SJSA1 (cell line): ENCODE measurements at regions not wholly inside any gene's neighbourhood (a gene's known extent, or its start where the extent isn't known, plus 50 kb on each side); places are given as distances from the start of the nearest gene placed in this dataset.
"Not testable (repeated sequence)": the region's sequence is repeated elsewhere in the genome, so short reads cannot be mapped to it uniquely, and the experiment has no call there.

Source experiments
- DNase-seq, 2 experiments: peaks; one replicate each; pipeline ENCODE4 v3.0.0-alpha.2; 2015 to 2020; ENCODE audit warnings: low spot score in 2 of 2, low read depth in 1 of 2
- H3K27ac ChIP-seq: fragments of 250-450 bp; sonication (Bioruptor Pico); 2 replicates; pipeline ENCODE4 v1.5.1; 2020; ENCODE audit warnings: mild to moderate bottlenecking, moderate library complexity
- H3K27me3 ChIP-seq: fragments of 250-450 bp; sonication (Bioruptor Pico); replicated peaks from 2 replicates; pipeline ENCODE4 v1.5.1; 2020; ENCODE audit warnings: mild to moderate bottlenecking, moderate library complexity
- H3K36me3 ChIP-seq: fragments of 250-450 bp; sonication (Bioruptor Pico); 2 replicates; pipeline ENCODE4 v1.5.1; 2020; ENCODE audit warnings: mild to moderate bottlenecking
- H3K4me1 ChIP-seq: fragments of 250-450 bp; sonication (Bioruptor Pico); replicated peaks from 2 replicates; pipeline ENCODE4 v1.6.1; 2021; ENCODE audit warnings: mild to moderate bottlenecking
- H3K4me3 ChIP-seq: fragments of 250-450 bp; sonication (Bioruptor Pico); 2 replicates; pipeline ENCODE4 v1.5.1; 2020; ENCODE audit warnings: mild to moderate bottlenecking
- H3K9me3 ChIP-seq: fragments of 250-450 bp; sonication (Bioruptor Pico); replicated peaks from 2 replicates; pipeline ENCODE4 v1.5.1; 2020; ENCODE audit warnings: mild to moderate bottlenecking

DNA sequence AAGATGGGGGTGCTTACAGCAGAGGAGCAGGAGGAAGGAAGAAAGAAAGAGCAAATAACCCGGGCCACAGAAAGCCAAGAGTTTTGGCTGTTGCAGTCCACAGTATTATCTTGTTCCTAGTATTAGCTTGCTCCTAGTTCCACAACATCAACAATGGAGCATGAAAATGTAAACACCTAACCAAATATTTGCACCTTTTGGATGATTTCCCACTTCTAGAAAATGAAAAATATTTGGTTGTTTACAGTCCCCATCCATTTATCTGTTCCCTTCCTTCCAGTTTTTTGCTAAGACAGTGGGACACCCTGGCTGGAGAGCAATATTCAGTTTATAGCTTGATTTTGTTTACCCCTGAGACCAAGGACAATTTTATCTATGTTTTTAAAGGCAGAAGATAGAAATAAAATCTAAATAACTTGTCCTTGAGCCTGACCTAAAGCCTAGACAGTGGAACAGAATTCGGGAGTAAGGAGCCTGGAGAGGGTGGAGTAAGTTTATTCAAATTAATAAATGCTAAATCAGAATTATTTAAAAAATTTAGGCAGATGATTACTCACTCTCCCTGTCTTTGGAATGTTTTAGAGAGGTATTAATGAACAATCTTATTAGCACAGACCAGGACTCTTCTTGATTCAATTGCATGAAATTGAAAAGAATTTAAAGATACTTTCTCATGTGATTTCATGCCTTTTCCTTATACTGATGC, 51.6 kb downstream of the RESF1 start:
- Histone ChIP-seq H3K9me3 (no peaks in the 10 kb centered on the region), H3K4me1 (no peaks in the 10 kb centered on the region), H3K27me3 (no peaks in the 10 kb centered on the region), H3K4me3 (no peak overlapping the region), H3K36me3 (no peaks in the 10 kb centered on the region), H3K27ac (no peak overlapping the region)
- DNase-seq: no peak

DNA sequence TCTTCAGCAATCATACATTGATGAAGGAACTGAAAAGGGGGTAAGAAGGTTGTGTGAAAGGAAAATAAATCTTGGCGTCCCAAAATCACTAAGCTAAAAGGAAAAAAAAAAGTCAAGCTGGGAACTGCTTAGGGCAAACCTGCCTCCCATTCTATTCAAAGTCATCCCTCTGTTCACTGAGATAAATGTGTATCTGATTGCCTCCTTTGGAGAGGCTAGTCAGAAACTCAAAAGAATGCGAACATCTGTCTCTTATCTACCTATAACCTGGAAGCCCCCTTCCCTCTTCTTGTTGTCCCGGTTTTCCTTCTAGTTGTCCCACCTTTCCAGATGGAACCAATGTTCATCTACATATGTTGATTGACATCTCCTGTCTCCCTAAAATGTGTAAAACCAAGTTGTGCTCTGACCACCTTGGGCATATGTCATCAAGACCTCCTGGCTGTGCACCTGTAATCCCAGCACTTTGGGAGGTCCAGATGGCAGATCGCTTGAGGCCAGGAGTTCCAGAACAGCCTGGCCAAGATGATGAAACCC, 53.1 kb downstream of the RESF1 start:
- Histone ChIP-seq H3K27ac (no peak overlapping the region), H3K4me1 (no peaks in the 10 kb centered on the region), H3K9me3 (no peaks in the 10 kb centered on the region), H3K27me3 (no peaks in the 10 kb centered on the region), H3K4me3 (no peak overlapping the region), H3K36me3 (no peaks in the 10 kb centered on the region)
- DNase-seq: no peak

DNA sequence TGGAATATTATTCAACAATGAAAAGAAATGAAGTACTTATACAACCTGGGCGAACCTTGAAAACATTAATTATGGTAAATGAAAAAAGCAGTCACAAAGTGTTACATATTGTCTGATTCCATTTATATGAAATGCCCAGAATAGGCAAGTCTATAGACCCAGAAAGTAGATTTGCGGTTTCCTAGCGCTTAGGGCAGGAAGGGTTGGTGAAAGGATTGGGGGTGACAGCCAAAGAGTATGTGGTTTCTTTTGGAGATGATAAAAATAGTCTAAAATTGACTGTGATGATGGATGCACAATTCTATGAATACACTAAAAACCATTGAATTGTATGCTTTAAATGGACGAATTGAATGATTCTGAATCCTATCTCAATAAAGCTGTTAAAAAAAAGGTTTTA, 55.8 kb downstream of the RESF1 start:
- no peaks in the 10 kb centered on the region for H3K9me3 ChIP-seq
- no peaks in the 10 kb centered on the region for H3K4me1 ChIP-seq
- H3K27ac ChIP-seq: no peak overlapping the region
- no peaks in the 10 kb centered on the region for H3K36me3 ChIP-seq
- DNase-seq: no peak
- H3K27me3 ChIP-seq: no peaks in the 10 kb centered on the region
- no peak overlapping the region for H3K4me3 ChIP-seq

DNA sequence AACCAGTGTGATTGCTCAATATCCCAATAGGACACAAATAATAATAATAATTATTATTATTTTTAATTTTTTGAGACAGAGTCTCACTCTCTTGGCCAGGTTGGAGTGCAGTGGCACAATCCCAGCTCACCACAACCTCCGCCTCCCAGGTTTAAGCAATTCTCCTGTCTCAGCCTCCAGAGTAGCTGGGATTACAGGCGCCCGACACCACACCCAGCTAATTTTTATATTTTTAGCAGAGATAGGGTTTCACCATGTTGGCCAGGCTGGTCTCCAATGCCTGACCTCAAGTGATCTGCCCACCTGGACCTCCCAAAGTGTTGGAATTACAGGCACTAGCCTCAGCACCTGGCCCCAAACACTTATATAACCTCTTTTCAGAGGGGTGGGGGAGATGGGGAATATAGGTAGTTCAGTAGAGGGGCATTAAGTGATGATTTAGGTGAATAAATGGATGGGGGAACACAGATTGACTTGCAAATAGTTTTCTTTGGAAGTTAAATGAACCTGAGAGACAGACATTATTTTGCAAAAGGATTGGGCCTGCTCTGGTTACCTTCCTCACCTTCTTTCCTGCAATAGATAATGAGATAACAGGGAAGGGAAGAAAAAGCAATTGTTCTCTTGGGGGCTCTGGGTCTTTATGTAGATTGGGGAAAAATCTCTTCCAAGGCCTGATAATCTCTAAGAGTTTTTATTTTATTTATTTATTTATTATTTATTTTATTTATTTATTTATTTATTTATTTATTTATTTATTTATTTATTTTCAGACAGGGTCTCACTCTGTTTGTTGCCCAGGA, 57.7 kb downstream of the RESF1 start:
- H3K4me1 ChIP-seq: no peaks in the 10 kb centered on the region
- H3K36me3 ChIP-seq: no peaks in the 10 kb centered on the region
- H3K4me3 ChIP-seq: no peak overlapping the region
- no peak for DNase-seq
- no peaks in the 10 kb centered on the region for H3K27me3 ChIP-seq
- H3K9me3 ChIP-seq: no peaks in the 10 kb centered on the region
- no peak overlapping the region for H3K27ac ChIP-seq

DNA sequence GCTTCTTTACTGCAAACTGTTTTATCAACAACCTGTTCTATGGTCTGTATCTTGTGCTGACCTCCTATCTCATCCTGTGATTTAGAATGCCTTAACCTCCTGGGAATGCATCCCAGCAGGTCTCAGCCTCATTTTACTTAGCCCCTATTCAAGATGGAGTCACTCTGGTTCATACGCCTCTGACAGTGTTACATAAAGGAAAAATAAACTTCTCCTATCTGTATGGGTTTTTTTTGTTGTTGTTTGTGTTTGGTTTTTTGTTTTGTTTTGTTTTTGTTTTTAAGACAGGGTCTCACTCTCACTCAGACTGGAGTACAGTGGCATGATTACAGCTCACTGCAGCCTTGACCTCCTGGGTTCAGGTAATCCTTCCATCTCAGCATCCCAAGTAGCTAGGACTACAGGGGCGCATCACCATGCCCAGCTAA, 62.1 kb downstream of the RESF1 start:
- H3K4me3 ChIP-seq: no peak overlapping the region
- H3K9me3 ChIP-seq: no peaks in the 10 kb centered on the region
- H3K27ac ChIP-seq: no peak overlapping the region
- no peaks in the 10 kb centered on the region for H3K36me3 ChIP-seq
- DNase-seq: no peak
- no peaks in the 10 kb centered on the region for H3K27me3 ChIP-seq
- H3K4me1 ChIP-seq: no peaks in the 10 kb centered on the region

DNA sequence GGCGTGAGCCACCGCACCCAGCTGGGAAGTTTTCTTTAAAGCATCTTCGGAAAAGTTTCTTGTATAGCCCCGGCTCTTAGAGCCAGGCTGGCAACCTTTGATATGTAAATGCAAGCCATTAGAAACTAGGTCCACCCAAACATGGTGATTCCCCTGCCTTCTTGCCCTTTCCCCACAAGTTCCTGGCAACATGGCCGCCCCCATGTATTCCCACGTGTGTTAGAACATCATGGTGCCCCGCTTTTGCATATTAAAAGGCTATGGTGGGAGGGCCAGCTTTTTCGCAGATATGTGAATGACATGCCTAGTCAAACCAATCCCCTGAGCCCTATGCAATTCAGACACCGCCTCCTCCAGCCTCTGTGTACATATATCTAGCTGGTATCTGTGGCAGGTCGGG, 63.2 kb downstream of the RESF1 start:
- H3K4me1 ChIP-seq, H3K4me3 ChIP-seq, H3K36me3 ChIP-seq, DNase-seq, H3K9me3 ChIP-seq, H3K27ac ChIP-seq, H3K27me3 ChIP-seq: not testable (repeated sequence)

DNA sequence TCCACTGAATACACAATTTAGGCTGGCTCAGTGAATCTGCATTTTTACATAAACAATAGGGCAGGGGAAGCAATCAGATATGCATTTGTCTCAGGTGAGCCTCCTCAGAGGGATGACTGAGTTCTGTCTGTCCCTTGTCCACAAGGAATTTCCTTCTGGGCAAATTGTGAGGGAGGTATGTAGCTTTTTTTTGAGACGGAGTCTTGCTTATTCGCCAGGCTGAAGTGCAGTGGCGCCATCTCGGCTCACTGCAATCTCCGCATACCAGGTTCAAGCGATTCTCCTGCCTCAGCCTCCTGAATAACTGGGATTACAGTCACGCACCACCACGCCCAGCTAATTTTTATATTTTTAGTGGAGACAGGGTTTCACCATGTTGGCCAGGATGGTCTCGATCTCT, 64.6 kb downstream of the RESF1 start:
- not testable (repeated sequence) for H3K9me3 ChIP-seq, H3K36me3 ChIP-seq, H3K27me3 ChIP-seq, H3K27ac ChIP-seq, H3K4me1 ChIP-seq, H3K4me3 ChIP-seq, DNase-seq

DNA sequence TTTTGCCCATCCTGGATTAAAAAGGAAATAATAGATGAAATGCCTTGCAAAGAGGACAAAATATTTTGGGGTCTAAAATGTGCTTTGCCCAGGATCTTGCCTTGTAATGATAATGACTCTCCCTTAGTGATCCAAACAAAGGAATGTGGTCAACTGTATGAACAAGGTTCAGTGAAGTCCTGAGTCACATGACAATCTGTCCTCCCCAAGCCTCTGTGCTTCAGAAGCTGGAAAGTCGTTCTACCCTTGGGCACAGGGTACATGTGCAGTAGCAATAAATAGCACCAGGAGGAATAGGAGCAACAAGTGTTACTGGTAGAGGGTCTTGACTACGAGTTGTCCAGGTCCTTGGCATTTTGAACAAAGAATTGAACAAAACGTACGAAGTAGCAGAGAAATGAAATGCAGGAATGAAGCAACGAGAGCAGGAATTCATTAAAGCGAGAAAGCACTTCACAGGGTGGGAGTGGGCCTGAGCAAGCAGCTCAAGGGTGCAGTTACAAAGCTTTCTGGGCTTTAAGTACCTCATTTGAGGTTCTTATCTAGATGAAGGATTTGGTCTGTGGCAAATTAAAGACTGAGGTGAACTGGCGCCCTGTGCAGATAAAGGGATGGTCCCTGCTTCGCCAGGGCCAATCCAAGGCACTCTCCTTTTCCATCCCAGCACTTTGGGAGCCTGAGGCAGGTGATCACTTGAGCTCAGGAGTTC, 65.8 kb downstream of the RESF1 start:
- H3K27me3 ChIP-seq: peaks cover 2% of the 10 kb centered on the region; the same call in 1 of the 2 replicates
- no peaks in the 10 kb centered on the region for H3K4me1 ChIP-seq
- H3K4me3 ChIP-seq: no peak overlapping the region
- no peaks in the 10 kb centered on the region for H3K36me3 ChIP-seq
- DNase-seq: no peak
- H3K27ac ChIP-seq: no peak overlapping the region
- no peaks in the 10 kb centered on the region for H3K9me3 ChIP-seq

DNA sequence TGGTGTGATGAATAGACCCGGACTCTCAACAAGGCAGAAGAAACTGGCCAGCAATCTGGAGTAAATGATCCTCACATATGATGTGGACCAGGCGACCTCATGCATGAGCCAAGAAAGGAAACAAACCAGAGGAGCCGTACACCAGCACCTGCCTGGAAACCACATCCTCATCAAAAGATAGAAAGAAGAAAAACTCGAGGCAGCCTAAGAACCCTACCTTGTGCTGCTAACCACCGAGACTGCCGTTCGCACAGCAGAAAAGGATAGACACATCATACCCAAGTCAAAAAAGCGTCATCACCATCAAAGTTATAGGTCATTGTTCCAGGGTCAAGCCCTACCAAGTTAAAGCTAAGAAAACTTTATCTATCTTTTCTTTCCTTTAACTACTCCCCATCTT, 66.7 kb downstream of the RESF1 start:
- Histone ChIP-seq H3K4me1 (no peaks in the 10 kb centered on the region), H3K27ac (no peak overlapping the region), H3K36me3 (no peaks in the 10 kb centered on the region), H3K4me3 (no peak overlapping the region), H3K27me3 (peaks cover 2% of the 10 kb centered on the region; the same call in 1 of the 2 replicates), H3K9me3 (no peaks in the 10 kb centered on the region)
- no peak for DNase-seq

DNA sequence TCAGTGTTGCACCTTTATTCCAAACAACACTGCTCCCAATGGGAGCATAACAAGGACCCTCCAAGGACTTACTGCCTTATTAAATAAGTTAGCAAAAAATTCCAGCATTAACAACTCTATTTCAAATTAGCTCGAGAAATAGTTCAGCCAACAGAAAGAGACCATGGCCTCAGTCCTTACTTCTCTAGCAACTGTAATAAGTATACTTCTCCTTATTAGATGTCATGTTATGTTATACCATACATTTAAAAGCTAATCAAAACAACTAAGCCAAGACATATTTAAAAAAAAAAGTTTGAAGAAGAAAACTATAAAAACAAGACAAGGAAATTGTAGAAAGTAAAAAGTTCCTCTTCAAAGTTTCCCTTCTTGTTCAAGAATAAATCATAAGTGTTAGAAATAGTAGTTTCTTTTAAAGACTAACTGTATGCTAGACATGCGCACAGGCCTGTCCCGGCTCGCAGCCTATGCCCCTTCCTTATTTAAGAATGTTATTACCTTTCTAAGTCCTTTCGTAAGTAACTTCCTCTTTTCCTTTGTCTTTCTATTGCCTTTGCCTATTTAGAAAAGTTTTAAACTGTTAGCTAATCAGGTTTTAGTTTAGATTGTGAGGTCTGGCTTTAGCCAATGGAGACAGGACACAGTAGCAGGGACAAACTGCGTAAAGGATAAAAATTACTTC, 68.6 kb downstream of the RESF1 start:
- peaks cover 2% of the 10 kb centered on the region; the same call in 1 of the 2 replicates for H3K27me3 ChIP-seq
- H3K4me1 ChIP-seq: no peaks in the 10 kb centered on the region
- no peak overlapping the region for H3K4me3 ChIP-seq
- no peaks in the 10 kb centered on the region for H3K36me3 ChIP-seq
- DNase-seq: no peak
- H3K9me3 ChIP-seq: no peaks in the 10 kb centered on the region
- H3K27ac ChIP-seq: no peak overlapping the region

DNA sequence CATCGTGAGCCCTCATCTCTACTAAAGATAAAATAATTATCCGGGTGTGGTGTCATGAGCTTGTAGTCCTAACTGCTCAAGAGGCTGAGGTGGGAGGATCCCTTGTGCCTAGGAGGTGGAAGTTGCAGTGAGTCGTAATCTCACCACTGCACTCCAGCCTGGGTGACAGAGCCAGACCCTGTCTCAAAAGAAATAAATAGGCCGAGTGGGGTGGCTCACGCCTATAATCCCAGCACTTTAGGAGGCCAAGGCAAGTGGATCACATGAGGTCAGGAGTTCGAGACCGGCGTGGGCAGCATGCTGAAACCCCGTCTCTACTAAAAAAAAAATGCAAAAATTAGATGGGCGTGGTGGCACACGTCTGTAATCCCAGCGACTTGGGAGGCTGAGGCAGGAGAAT, 70.9 kb downstream of the RESF1 start:
- Histone ChIP-seq H3K27me3 (peaks cover 2% of the 10 kb centered on the region; the same call in 1 of the 2 replicates), H3K36me3 (no peaks in the 10 kb centered on the region), H3K4me3 (no peak overlapping the region), H3K4me1 (no peaks in the 10 kb centered on the region), H3K27ac (no peak overlapping the region), H3K9me3 (no peaks in the 10 kb centered on the region)
- no peak for DNase-seq

DNA sequence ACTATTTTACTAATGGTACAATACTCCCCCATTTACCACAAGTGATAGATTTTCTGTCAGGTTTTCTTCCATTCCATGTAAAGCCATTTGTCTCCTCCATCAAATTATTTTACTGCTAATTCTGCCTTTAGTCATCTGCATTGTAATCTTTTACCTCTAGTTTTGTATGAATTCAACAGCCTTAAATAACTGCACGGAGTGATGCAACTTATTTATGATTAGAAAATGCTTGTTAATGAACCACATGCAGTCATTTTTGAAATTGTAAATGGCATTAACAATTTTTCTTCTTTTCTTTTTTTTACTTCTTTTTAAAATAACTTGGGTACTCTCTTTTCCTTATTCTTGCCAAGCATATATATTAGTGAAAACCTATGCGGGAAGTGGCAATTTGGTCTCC, 71.5 kb downstream of the RESF1 start:
- H3K36me3 ChIP-seq: no peaks in the 10 kb centered on the region
- H3K27ac ChIP-seq: no peak overlapping the region
- H3K4me3 ChIP-seq: no peak overlapping the region
- H3K4me1 ChIP-seq: no peaks in the 10 kb centered on the region
- no peaks in the 10 kb centered on the region for H3K9me3 ChIP-seq
- no peak for DNase-seq
- peaks cover 2% of the 10 kb centered on the region; the same call in 1 of the 2 replicates for H3K27me3 ChIP-seq

DNA sequence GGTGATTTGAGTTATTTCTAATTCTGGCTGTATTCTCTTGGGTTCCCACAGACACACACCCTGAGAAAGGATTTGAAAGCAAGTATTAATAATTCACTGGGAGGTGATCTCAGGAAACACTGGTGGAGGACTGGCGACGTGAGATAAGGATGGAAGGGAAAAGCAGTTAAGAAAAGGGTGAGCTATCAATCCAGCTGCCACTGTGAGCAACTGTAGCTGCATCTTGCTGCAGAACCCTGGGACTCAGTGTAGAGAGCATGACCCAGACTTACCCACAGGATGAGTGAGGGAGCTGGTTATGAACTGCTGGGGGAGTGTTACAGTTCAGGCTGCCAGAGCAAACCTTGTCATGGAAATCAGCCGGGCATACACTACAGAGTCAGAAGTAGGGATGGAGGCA, 71.9 kb downstream of the RESF1 start:
- Histone ChIP-seq H3K4me3 (no peak overlapping the region), H3K27ac (no peak overlapping the region), H3K4me1 (no peaks in the 10 kb centered on the region), H3K9me3 (no peaks in the 10 kb centered on the region), H3K36me3 (no peaks in the 10 kb centered on the region), H3K27me3 (peaks cover 2% of the 10 kb centered on the region; the same call in 1 of the 2 replicates)
- DNase-seq: no peak
